ENCODE measurements at regions not wholly inside any gene's neighbourhood (a gene's known extent, or its start where the extent isn't known, plus 50 kb on each side); places are given as distances from the start of the nearest gene placed in this dataset.

DNA sequence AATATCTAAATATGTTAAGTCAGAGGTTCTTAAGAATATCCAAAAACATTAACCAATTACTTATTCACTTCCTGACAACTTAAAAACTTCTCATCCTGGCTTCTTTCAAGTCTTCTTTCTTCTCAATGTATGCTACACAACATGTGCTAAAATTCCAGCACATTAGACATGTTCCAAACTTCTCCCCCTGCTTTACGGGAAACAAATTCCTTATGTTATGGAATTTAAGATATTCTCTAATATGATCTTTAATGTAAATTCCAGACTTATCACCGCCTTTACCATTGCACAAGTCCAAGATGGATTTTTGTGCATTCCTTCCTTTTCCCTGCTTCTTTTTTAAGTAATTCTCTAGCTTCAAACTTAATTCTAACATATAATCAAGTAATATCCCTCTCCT lies 964.5 kb upstream of the CHORDC1 start:
- ATAC-seq = no peak

DNA sequence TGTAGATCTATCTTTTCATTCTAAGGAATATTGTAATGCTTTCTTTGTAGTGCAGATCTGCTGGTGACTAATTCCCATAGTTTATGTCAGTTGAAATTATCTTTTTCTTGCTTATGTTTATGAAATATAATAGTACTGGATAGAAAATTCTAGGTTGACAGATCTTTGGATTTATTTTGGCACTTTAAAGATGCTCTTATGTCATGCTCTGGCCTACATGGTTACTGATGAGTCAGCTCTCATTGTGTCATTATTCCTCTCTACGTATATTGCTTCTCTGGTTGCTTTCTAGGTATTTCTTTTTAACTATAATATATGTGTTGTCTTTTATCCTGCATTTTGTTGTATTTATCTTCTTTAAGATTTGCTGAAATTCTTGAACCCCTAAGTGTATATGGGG lies 955.5 kb upstream of the CHORDC1 start:
- Mint-ChIP-seq H3K9me3 (peaks cover 29% of the 10 kb centered on the region), H3K4me1 (no peaks in the 10 kb centered on the region), H3K27ac (no peak overlapping the region), H3K36me3 (peaks cover 15% of the 10 kb centered on the region), H3K27me3 (ENCODE audit: low read depth) (no peaks in the 10 kb centered on the region; the same call in 1 of the 2 replicates), H3K4me3 (no peak overlapping the region)
- CTCF ChIA-PET = no interaction called here
- POLR2A ChIA-PET = no interaction called here
- TF ChIP-seq ZNF138 (CRISPR knock-in tag; conservative IDR thresholded peaks at IDR 0.05) = no peak
- ATAC-seq (no peak), DNase-seq (ENCODE audit: low spot score) (no peak)

More for the DNA sequence above, 964.5 kb upstream of the CHORDC1 start:
- POLR2A ChIA-PET = no interaction called here
- Mint-ChIP-seq H3K36me3 (peaks cover 6% of the 10 kb centered on the region), H3K27ac (no peak overlapping the region), H3K4me1 (peaks cover 6% of the 10 kb centered on the region), H3K27me3 (ENCODE audit: low read depth) (no peaks in the 10 kb centered on the region), H3K9me3 (peaks cover 12% of the 10 kb centered on the region), H3K4me3 (no peak overlapping the region)
- CTCF ChIA-PET = interaction anchor here (0.9 kb wide), 1 partner anchor 61 kb away, joined by 3 read pairs; no protein-coding TSS in a partner anchor
- no peak for DNase-seq (ENCODE audit: low spot score)
- no peak for TF ChIP-seq MYBL2 (CRISPR knock-in tag; IDR thresholded peaks at IDR 0.05)
- TF ChIP-seq NR1H2 (CRISPR knock-in tag; IDR thresholded peaks at IDR 0.05) = no peak
- no peak for TF ChIP-seq GTF2I (CRISPR knock-in tag; conservative IDR thresholded peaks at IDR 0.05)
- no peak for TF ChIP-seq SP1 (CRISPR knock-in tag; conservative IDR thresholded peaks at IDR 0.05)
- no peak for TF ChIP-seq ATF1 (CRISPR knock-in tag; IDR thresholded peaks at IDR 0.05)
- TF ChIP-seq, protein P1, sequence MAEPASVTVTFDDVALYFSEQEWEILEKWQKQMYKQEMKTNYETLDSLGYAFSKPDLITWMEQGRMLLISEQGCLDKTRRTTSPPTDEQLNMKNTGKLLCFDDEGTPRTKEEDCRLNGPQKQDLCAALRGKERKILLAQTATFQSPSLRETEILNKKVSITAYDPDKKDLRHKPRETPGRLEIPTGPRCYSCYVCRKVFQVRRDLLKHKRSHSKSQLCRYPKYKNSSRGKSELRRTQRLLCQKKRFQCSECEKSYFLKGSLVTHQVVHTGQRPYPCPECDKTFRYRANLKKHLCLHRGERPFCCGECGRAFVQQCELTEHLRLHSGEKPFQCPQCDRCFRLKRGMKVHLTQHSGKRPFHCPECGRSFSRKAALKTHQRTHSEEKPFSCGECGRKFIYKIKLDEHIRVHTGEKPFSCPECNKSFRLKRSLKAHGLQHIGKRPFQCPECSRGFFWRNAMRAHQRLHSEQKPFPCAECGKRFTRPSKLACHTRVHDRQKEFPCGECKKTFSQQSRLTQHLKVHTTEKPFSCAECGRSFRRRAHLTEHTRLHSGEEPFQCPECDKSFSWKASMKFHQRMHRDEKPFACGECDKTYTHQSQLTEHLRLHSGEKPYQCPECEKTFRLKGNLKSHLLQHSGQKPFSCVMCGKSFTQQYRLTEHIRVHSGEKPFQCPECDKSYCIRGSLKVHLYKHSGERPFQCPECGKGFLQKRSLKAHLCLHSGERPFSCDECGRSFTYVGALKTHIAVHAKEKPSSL (CRISPR knock-in tag; conservative IDR thresholded peaks at IDR 0.05) = no peak
- TF ChIP-seq, protein P2, sequence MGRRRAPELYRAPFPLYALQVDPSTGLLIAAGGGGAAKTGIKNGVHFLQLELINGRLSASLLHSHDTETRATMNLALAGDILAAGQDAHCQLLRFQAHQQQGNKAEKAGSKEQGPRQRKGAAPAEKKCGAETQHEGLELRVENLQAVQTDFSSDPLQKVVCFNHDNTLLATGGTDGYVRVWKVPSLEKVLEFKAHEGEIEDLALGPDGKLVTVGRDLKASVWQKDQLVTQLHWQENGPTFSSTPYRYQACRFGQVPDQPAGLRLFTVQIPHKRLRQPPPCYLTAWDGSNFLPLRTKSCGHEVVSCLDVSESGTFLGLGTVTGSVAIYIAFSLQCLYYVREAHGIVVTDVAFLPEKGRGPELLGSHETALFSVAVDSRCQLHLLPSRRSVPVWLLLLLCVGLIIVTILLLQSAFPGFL (CRISPR knock-in tag; IDR thresholded peaks at IDR 0.05; ENCODE audit: borderline replicate concordance) = no peak
- TF ChIP-seq SMAD4 (CRISPR knock-in tag; IDR thresholded peaks at IDR 0.05) = no peak
- no peak for TF ChIP-seq ZNF416 (CRISPR knock-in tag; IDR thresholded peaks at IDR 0.05)
- TF ChIP-seq JUN (CRISPR knock-in tag; IDR thresholded peaks at IDR 0.05) = no peak

DNA sequence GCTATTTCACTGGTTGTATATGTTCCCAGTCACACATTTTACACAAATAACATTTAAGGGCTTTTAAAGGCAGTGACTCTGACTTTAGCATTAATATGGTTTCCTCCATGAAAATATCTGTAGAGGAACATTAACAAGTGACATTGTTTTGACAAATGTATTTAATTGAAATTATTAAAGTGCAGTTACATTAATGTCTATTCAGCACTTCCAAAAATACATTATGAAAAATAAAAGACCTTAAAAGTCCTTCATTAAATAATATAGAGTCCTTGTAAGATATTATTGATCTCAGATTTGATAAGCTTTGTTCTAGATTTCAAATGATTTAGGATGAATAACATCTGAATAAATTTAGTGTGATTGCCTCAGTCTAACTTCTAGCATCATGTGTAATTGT lies 951.9 kb upstream of the CHORDC1 start:
- Mint-ChIP-seq H3K9me3 (no peaks in the 10 kb centered on the region), H3K27me3 (ENCODE audit: low read depth) (no peaks in the 10 kb centered on the region), H3K36me3 (no peaks in the 10 kb centered on the region), H3K27ac (no peak overlapping the region), H3K4me1 (0 out of 2 replicates have a peak, but pooled peaks cover 3% of the 10 kb centered on the region), H3K4me3 (no peak overlapping the region)
- DNase-seq (ENCODE audit: low spot score) = no peak
- ChIA-PET POLR2A (no interaction called here), CTCF (no interaction called here)
- ATAC-seq = no peak
- no peak for TF ChIP-seq AR (CRISPR knock-in tag; IDR thresholded peaks at IDR 0.05)
- TF ChIP-seq NFYB (CRISPR knock-in tag; conservative IDR thresholded peaks at IDR 0.05; ENCODE audit: low read depth) = no peak
- no peak for TF ChIP-seq IRF1 (CRISPR knock-in tag; IDR thresholded peaks at IDR 0.05)
- TF ChIP-seq TCF7 (CRISPR knock-in tag; IDR thresholded peaks at IDR 0.05; ENCODE audit: low read depth) = no peak
- no peak for TF ChIP-seq RELA (CRISPR knock-in tag; IDR thresholded peaks at IDR 0.05; ENCODE audit: borderline replicate concordance)
- TF ChIP-seq, protein P3, sequence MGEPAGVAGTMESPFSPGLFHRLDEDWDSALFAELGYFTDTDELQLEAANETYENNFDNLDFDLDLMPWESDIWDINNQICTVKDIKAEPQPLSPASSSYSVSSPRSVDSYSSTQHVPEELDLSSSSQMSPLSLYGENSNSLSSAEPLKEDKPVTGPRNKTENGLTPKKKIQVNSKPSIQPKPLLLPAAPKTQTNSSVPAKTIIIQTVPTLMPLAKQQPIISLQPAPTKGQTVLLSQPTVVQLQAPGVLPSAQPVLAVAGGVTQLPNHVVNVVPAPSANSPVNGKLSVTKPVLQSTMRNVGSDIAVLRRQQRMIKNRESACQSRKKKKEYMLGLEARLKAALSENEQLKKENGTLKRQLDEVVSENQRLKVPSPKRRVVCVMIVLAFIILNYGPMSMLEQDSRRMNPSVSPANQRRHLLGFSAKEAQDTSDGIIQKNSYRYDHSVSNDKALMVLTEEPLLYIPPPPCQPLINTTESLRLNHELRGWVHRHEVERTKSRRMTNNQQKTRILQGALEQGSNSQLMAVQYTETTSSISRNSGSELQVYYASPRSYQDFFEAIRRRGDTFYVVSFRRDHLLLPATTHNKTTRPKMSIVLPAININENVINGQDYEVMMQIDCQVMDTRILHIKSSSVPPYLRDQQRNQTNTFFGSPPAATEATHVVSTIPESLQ (CRISPR knock-in tag; IDR thresholded peaks at IDR 0.05) = no peak
- TF ChIP-seq, protein P4, sequence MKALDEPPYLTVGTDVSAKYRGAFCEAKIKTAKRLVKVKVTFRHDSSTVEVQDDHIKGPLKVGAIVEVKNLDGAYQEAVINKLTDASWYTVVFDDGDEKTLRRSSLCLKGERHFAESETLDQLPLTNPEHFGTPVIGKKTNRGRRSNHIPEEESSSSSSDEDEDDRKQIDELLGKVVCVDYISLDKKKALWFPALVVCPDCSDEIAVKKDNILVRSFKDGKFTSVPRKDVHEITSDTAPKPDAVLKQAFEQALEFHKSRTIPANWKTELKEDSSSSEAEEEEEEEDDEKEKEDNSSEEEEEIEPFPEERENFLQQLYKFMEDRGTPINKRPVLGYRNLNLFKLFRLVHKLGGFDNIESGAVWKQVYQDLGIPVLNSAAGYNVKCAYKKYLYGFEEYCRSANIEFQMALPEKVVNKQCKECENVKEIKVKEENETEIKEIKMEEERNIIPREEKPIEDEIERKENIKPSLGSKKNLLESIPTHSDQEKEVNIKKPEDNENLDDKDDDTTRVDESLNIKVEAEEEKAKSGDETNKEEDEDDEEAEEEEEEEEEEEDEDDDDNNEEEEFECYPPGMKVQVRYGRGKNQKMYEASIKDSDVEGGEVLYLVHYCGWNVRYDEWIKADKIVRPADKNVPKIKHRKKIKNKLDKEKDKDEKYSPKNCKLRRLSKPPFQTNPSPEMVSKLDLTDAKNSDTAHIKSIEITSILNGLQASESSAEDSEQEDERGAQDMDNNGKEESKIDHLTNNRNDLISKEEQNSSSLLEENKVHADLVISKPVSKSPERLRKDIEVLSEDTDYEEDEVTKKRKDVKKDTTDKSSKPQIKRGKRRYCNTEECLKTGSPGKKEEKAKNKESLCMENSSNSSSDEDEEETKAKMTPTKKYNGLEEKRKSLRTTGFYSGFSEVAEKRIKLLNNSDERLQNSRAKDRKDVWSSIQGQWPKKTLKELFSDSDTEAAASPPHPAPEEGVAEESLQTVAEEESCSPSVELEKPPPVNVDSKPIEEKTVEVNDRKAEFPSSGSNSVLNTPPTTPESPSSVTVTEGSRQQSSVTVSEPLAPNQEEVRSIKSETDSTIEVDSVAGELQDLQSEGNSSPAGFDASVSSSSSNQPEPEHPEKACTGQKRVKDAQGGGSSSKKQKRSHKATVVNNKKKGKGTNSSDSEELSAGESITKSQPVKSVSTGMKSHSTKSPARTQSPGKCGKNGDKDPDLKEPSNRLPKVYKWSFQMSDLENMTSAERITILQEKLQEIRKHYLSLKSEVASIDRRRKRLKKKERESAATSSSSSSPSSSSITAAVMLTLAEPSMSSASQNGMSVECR (CRISPR knock-in tag; IDR thresholded peaks at IDR 0.05; ENCODE audit: borderline replicate concordance) = no peak
